ENCODE measurements at regions not wholly inside any gene's neighbourhood (a gene's known extent, or its start where the extent isn't known, plus 50 kb on each side); places are given as distances from the start of the nearest gene placed in this dataset.

GRCh38 chr17:71793518-71793917 lies 327.3 kb upstream of the SOX9 start:
- CTCF ChIA-PET, result interaction anchor here (0.5 kb wide), 1 partner anchor 326 kb away, joined by 3 read pairs; no protein-coding TSS in a partner anchor
- Histone ChIP-seq H3K4me3 (ENCODE audit: low read length) (no peak overlapping the region), H3K4me2 (ENCODE audit: low read length) (peak overlapping the region; percentile 38), H4K20me1 (ENCODE audit: low read length) (no peaks in the 10 kb centered on the region), H3K36me3 (ENCODE audit: low read depth, low read length) (no peaks in the 10 kb centered on the region), H3K27me3 (ENCODE audit: low read length) (no peaks in the 10 kb centered on the region), H3K4me1 (ENCODE audit: insufficient read depth, low read length) (peaks cover 27% of the 10 kb centered on the region), H2AFZ (ENCODE audit: low read length) (no peak overlapping the region), H3K27ac (ENCODE audit: low read length) (peak overlapping the region; percentile 4; the same call in 1 of the 2 replicates), H3K9ac (ENCODE audit: low read length) (no peak overlapping the region), H3K9me2 (replicated peaks; ENCODE audit: low read length) (no peaks in the 10 kb centered on the region), H3K79me2 (ENCODE audit: low read length) (no peaks in the 10 kb centered on the region), H3F3A (ENCODE audit: low read length, unreplicated experiment) (no peaks in the 10 kb centered on the region), H3K9me3 (ENCODE audit: low read length) (no peaks in the 10 kb centered on the region)
- intact Hi-C loops (cut with micrococcal nuclease), result no loop called here
- BruUV-seq (replicated peaks), result no TSS peak
- ATAC-seq, result no peak
- no peak for TF ChIP-seq CTCF (conservative IDR thresholded peaks at IDR 0.05; ENCODE audit: low read depth, low read length)
- POLR2A ChIA-PET (ENCODE audit: unreplicated experiment), result no interaction called here
- DNase-seq, result no peak

- Histone ChIP-seq H3K36me3 (ENCODE audit: low read depth, low read length) (no peaks in the 10 kb centered on the region), H3K79me2 (ENCODE audit: low read length) (no peaks in the 10 kb centered on the region), H3F3A (ENCODE audit: low read length, unreplicated experiment) (no peaks in the 10 kb centered on the region), H3K27me3 (ENCODE audit: low read length) (no peaks in the 10 kb centered on the region), H3K4me3 (ENCODE audit: low read length) (no peak overlapping the region), H3K9me2 (replicated peaks; ENCODE audit: low read length) (no peaks in the 10 kb centered on the region), H3K9ac (ENCODE audit: low read length) (no peak overlapping the region), H3K9me3 (ENCODE audit: low read length) (no peaks in the 10 kb centered on the region), H4K20me1 (ENCODE audit: low read length) (no peaks in the 10 kb centered on the region), H3K27ac (ENCODE audit: low read length) (no peak overlapping the region), H3K4me1 (ENCODE audit: insufficient read depth, low read length) (peaks cover under 1% of the 10 kb centered on the region), H2AFZ (ENCODE audit: low read length) (no peak overlapping the region), H3K4me2 (ENCODE audit: low read length) (no peak overlapping the region)
- intact Hi-C loops (cut with micrococcal nuclease), result no loop called here
- no TSS peak for BruUV-seq (replicated peaks)
- ChIA-PET POLR2A (ENCODE audit: unreplicated experiment) (no interaction called here), CTCF (no interaction called here)
- DNase-seq (no peak), ATAC-seq (no peak)
- TF ChIP-seq CTCF (conservative IDR thresholded peaks at IDR 0.05; ENCODE audit: low read depth, low read length) (no peak), EZH2phosphoT487 (IDR thresholded peaks at IDR 0.05; ENCODE audit: borderline replicate concordance, low read length) (no peak), EZH2 (IDR thresholded peaks at IDR 0.05; ENCODE audit: low read length, unreplicated experiment) (no peak)
Measured at GRCh38 chr17:71798701-71799100, 322.1 kb upstream of the SOX9 start.

- no peaks in the 10 kb centered on the region for H4K20me1 ChIP-seq (ENCODE audit: low read length)
- H3F3A ChIP-seq (ENCODE audit: low read length, unreplicated experiment), result no peaks in the 10 kb centered on the region
- intact Hi-C loops (cut with micrococcal nuclease), result no loop called here
- no peaks in the 10 kb centered on the region for H3K79me2 ChIP-seq (ENCODE audit: low read length)
- H3K4me3 ChIP-seq (ENCODE audit: low read length), result no peak overlapping the region
- no peak overlapping the region for H3K27ac ChIP-seq (ENCODE audit: low read length)
- CTCF ChIA-PET, result no interaction called here
- TF ChIP-seq CTCF (conservative IDR thresholded peaks at IDR 0.05; ENCODE audit: low read depth, low read length) (no peak), EZH2 (IDR thresholded peaks at IDR 0.05; ENCODE audit: low read length, unreplicated experiment) (no peak), EZH2phosphoT487 (IDR thresholded peaks at IDR 0.05; ENCODE audit: borderline replicate concordance, low read length) (no peak)
- DNase-seq (no peak), ATAC-seq (no peak)
- H3K36me3 ChIP-seq (ENCODE audit: low read depth, low read length), result no peaks in the 10 kb centered on the region
- POLR2A ChIA-PET (ENCODE audit: unreplicated experiment), result no interaction called here
- H2AFZ ChIP-seq (ENCODE audit: low read length), result no peak overlapping the region
- no peaks in the 10 kb centered on the region for H3K9me2 ChIP-seq (replicated peaks; ENCODE audit: low read length)
- BruUV-seq (replicated peaks), result no TSS peak
- H3K4me1 ChIP-seq (ENCODE audit: insufficient read depth, low read length), result no peaks in the 10 kb centered on the region
- no peaks in the 10 kb centered on the region for H3K9me3 ChIP-seq (ENCODE audit: low read length)
- H3K4me2 ChIP-seq (ENCODE audit: low read length), result no peak overlapping the region
- H3K27me3 ChIP-seq (ENCODE audit: low read length), result no peaks in the 10 kb centered on the region
- H3K9ac ChIP-seq (ENCODE audit: low read length), result no peak overlapping the region
Measured at GRCh38 chr17:71799657-71800056, 321.2 kb upstream of the SOX9 start.
